Liver (tissue), 8 donors: ENCODE measurements at regions not wholly inside any gene's neighbourhood (a gene's known extent, or its start where the extent isn't known, plus 50 kb on each side); places are given as distances from the start of the nearest gene placed in this dataset.

Source experiments
- DNase-seq: peaks from one replicate; pipeline ENCODE4 v3.0.0-alpha.2; 2017; ENCODE audit warnings: low spot score
- H3K27ac ChIP-seq, 2 donors: one replicate each; pipeline ENCODE4 v1.7.0; 2013; ENCODE audit warnings: inconsistent platforms in 2 of 2, low read length in 2 of 2, control low read depth in 1 of 2, low read depth in 1 of 2, mild to moderate bottlenecking in 1 of 2
- H3K27me3 ChIP-seq, 4 donors: one replicate each; pipeline versions ENCODE4 v1.6.1 to v1.7.0; 2013; ENCODE audit warnings: low read length in 3 of 4, inconsistent platforms in 1 of 4, mild to moderate bottlenecking in 1 of 4, moderate library complexity in 1 of 4; ENCODE audit not compliant: control insufficient read depth in 4 of 4, insufficient read depth in 4 of 4
- H3K36me3 ChIP-seq, 4 donors: one replicate each; pipeline versions ENCODE4 v1.6.1 to v1.7.0; 2013; ENCODE audit warnings: low read length in 3 of 4, mild to moderate bottlenecking in 3 of 4, low read depth in 1 of 4, moderate library complexity in 1 of 4; ENCODE audit not compliant: control insufficient read depth in 4 of 4, insufficient read depth in 3 of 4
- H3K4me1 ChIP-seq, 4 donors: one replicate each; pipeline versions ENCODE4 v1.6.1 to v1.7.0; 2013; ENCODE audit warnings: low read length in 3 of 4, mild to moderate bottlenecking in 3 of 4, moderate library complexity in 1 of 4; ENCODE audit not compliant: control insufficient read depth in 4 of 4, insufficient read depth in 4 of 4
- H3K4me3 ChIP-seq, 3 donors: one replicate each; pipeline versions ENCODE4 v1.6.1 to v1.7.0; 2013; ENCODE audit warnings: low read length in 3 of 3, control low read depth in 1 of 3, low read depth in 1 of 3, mild to moderate bottlenecking in 1 of 3
- H3K9ac ChIP-seq, 2 donors: one replicate each; pipeline ENCODE4 v1.7.0; 2013; ENCODE audit warnings: low read length in 2 of 2, mild to moderate bottlenecking in 2 of 2, moderate library complexity in 2 of 2, control low read depth in 1 of 2, low read depth in 1 of 2
- H3K9me3 ChIP-seq, 4 donors: one replicate each; pipeline versions ENCODE4 v1.6.1 to v1.7.0; 2013; ENCODE audit warnings: low read length in 3 of 4; ENCODE audit not compliant: control insufficient read depth in 4 of 4
- EGR1 ChIP-seq, 2 donors: IDR thresholded peaks; 2 replicates each; pipeline ENCODE4 v1.6.1; 2016 to 2018; ENCODE audit warnings: antibody characterized with exemption in 2 of 2, low read depth in 2 of 2
- FOXA1 ChIP-seq: IDR thresholded peaks from 2 replicates; pipeline ENCODE4 v1.6.1; 2016; ENCODE audit warnings: antibody characterized with exemption
- FOXA2 ChIP-seq: IDR thresholded peaks from 2 replicates; pipeline ENCODE4 v1.6.1; 2016; ENCODE audit warnings: antibody characterized with exemption
- HNF4G ChIP-seq: IDR thresholded peaks from 2 replicates; pipeline ENCODE4 v1.6.1; 2016; ENCODE audit warnings: antibody characterized with exemption
- JUND ChIP-seq, 2 donors: IDR thresholded peaks; 2 replicates each; pipeline ENCODE4 v1.6.1; 2016; ENCODE audit warnings: antibody characterized with exemption in 2 of 2
- NR2F2 ChIP-seq: IDR thresholded peaks from 2 replicates; pipeline ENCODE4 v1.6.1; 2016; ENCODE audit warnings: antibody characterized with exemption
- RAD21 ChIP-seq, 2 donors: IDR thresholded peaks; 2 replicates each; pipeline ENCODE4 v1.6.1; 2016; ENCODE audit warnings: antibody characterized with exemption in 2 of 2, mild to moderate bottlenecking in 2 of 2
- SP1 ChIP-seq: IDR thresholded peaks from 2 replicates; pipeline ENCODE4 v1.6.1; 2018; ENCODE audit warnings: antibody characterized with exemption, mild to moderate bottlenecking
- WGBS: extraction: QIAGEN DNeasy Blood & Tissue Kit; methylation state at CpG from one replicate; pipeline ENCODE4 v1.1.7; 2013; 5-methylcytosine and 5-hydroxymethylcytosine counted together
- TF ChIP-seq, protein P1 (sequence below): IDR thresholded peaks from 2 replicates; pipeline ENCODE4 v1.6.1; 2016; ENCODE audit warnings: antibody characterized with exemption
- TF ChIP-seq, protein P2 (sequence below): IDR thresholded peaks from 2 replicates; pipeline ENCODE4 v1.6.1; 2016; ENCODE audit warnings: antibody characterized with exemption
- TF ChIP-seq, protein P3 (sequence below): IDR thresholded peaks from 2 replicates; pipeline ENCODE4 v1.6.1; 2016; ENCODE audit warnings: antibody characterized with exemption, mild to moderate bottlenecking
- TF ChIP-seq, protein P4 (sequence below): fragments of 150-350 bp; IDR thresholded peaks from 2 replicates; pipeline ENCODE4 v1.5.1; 2017; ENCODE audit warnings: improper control_type of control experiment, low read depth, low read length; ENCODE audit not compliant: missing input control
- donor health status: healthy.
- donor health status: healthy.
- donor health status: healthy.
- donor health status: healthy.
- donor health status: healthy.

DNA sequence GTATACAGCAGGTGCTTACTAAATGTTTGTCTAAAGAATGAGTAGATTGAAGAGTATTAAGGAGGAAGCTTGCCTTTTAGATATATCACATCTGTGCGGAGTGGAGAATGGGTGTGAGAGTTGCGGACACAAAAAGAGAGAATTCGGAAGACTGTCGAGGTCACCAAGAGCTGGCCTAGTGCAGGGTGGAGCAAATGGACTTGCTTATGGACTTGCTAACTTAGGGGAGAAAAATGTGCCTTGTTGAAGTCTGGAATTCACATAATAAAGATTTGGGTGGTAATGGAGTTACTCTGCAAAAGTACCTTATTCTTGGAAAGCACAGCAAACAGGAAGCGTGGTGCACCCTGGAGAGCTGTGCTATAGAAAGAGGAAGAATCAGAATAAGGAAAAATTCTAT is 361.7 kb downstream of the PRDM2 start (continued):
- TF ChIP-seq, protein P1, sequence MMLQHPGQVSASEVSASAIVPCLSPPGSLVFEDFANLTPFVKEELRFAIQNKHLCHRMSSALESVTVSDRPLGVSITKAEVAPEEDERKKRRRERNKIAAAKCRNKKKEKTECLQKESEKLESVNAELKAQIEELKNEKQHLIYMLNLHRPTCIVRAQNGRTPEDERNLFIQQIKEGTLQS = no peak
- TF ChIP-seq FOXA1 (no peak), JUND (IDR thresholded peaks at IDR 0.05) (no peak), FOXA2 (no peak), RAD21 (IDR thresholded peaks at IDR 0.05) (no peak), HNF4G (no peak)
- TF ChIP-seq, protein P2, sequence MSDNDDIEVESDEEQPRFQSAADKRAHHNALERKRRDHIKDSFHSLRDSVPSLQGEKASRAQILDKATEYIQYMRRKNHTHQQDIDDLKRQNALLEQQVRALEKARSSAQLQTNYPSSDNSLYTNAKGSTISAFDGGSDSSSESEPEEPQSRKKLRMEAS = no peak

DNA sequence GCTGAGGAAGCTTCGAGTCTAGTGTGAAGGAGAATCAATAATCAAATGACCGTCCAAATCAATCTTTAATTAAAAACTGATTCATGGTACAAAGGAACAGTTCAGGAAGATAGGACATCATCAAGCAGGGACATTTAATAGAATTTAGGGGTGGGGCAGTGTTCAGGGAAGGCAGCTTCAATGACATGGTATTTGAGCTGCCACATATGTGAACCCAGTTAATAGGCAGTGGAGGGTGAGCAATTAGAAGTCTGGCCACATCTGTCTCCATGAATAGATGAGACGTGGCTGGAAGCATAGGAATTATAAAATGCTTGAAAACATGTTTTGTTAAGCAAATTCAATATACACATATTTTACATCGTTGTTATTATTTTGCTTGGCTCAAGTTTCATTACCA is 362.7 kb downstream of the PRDM2 start:
- 67% methylated on average over 4 of the region's 4 CpGs for WGBS
- Histone ChIP-seq H3K27ac (no peak overlapping the region), H3K4me3 (no peak overlapping the region), H3K4me1 (no peaks in the 10 kb centered on the region), H3K9ac (no peak overlapping the region), H3K9me3 (peaks cover 0 to 6% (median 1%) of the 10 kb centered on the region in 4 donors), H3K36me3 (no peaks in the 10 kb centered on the region), H3K27me3 (peaks cover 0 to 8% (median 0%) of the 10 kb centered on the region in 4 donors)
- no peak for DNase-seq
- TF ChIP-seq, protein P3, sequence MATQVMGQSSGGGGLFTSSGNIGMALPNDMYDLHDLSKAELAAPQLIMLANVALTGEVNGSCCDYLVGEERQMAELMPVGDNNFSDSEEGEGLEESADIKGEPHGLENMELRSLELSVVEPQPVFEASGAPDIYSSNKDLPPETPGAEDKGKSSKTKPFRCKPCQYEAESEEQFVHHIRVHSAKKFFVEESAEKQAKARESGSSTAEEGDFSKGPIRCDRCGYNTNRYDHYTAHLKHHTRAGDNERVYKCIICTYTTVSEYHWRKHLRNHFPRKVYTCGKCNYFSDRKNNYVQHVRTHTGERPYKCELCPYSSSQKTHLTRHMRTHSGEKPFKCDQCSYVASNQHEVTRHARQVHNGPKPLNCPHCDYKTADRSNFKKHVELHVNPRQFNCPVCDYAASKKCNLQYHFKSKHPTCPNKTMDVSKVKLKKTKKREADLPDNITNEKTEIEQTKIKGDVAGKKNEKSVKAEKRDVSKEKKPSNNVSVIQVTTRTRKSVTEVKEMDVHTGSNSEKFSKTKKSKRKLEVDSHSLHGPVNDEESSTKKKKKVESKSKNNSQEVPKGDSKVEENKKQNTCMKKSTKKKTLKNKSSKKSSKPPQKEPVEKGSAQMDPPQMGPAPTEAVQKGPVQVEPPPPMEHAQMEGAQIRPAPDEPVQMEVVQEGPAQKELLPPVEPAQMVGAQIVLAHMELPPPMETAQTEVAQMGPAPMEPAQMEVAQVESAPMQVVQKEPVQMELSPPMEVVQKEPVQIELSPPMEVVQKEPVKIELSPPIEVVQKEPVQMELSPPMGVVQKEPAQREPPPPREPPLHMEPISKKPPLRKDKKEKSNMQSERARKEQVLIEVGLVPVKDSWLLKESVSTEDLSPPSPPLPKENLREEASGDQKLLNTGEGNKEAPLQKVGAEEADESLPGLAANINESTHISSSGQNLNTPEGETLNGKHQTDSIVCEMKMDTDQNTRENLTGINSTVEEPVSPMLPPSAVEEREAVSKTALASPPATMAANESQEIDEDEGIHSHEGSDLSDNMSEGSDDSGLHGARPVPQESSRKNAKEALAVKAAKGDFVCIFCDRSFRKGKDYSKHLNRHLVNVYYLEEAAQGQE = no peak

DNA sequence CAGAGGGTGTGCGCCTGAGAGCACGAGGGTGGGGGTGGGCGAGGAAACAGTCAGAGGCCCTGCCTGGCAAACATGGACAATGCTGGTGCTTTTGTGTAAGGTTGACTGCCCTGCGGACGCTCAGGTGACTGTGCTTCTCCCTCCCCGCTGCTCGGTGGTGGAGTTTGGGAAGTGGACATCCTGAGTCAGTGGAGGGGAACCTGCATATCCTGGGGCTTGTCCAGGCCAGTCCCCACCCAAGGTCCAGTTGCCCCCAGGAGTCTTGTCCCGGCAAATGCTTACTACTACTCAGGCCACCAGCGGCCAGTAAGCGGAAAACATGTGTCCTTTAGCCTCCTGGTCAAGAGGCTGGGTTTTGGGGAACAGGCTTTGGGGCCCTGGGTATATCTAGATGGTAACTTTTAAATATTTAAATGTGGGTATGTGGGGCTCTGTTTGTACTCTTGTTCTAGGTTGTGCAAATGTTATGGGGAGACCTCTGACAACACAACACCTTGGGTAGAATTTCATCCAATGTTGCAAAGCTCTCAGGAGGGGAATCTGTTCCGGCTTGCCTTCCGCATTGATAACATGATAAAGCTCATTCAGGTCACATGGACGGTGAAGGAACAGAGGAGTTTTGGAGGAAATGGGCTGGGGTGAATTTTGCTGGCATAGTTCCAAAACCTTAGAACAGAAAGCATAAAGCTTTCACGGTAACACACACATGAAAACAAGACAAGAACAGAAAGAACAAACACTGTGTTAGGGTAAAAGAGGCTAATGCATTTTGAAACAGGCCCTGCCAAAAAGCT is 364.9 kb downstream of the PRDM2 start:
- Histone ChIP-seq H3K27ac (no peak overlapping the region), H3K9me3 (peaks cover 0 to 2% (median 0%) of the 10 kb centered on the region in 4 donors), H3K36me3 (no peaks in the 10 kb centered on the region), H3K27me3 (peaks cover 0 to 8% (median 0%) of the 10 kb centered on the region in 4 donors), H3K4me1 (no peaks in the 10 kb centered on the region), H3K4me3 (no peak overlapping the region), H3K9ac (no peak overlapping the region)
- 73% methylated on average over 14 of the region's 14 CpGs for WGBS
- no peak for TF ChIP-seq FOXA2
- no peak for TF ChIP-seq EGR1 (IDR thresholded peaks at IDR 0.05; ENCODE audit: low read depth in 2 of 2)
- no peak for TF ChIP-seq FOXA1
- TF ChIP-seq SP1 = no peak
- no peak for TF ChIP-seq NR2F2
- TF ChIP-seq, protein P4, sequence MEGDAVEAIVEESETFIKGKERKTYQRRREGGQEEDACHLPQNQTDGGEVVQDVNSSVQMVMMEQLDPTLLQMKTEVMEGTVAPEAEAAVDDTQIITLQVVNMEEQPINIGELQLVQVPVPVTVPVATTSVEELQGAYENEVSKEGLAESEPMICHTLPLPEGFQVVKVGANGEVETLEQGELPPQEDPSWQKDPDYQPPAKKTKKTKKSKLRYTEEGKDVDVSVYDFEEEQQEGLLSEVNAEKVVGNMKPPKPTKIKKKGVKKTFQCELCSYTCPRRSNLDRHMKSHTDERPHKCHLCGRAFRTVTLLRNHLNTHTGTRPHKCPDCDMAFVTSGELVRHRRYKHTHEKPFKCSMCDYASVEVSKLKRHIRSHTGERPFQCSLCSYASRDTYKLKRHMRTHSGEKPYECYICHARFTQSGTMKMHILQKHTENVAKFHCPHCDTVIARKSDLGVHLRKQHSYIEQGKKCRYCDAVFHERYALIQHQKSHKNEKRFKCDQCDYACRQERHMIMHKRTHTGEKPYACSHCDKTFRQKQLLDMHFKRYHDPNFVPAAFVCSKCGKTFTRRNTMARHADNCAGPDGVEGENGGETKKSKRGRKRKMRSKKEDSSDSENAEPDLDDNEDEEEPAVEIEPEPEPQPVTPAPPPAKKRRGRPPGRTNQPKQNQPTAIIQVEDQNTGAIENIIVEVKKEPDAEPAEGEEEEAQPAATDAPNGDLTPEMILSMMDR = no peak
- no peak for DNase-seq
